ENCODE measurements at regions not wholly inside any gene's neighbourhood (a gene's known extent, or its start where the extent isn't known, plus 50 kb on each side); places are given as distances from the start of the nearest gene placed in this dataset.
A peak's percentile ranks its signal among the peaks of the same experiment; 100 is the strongest.

DNA sequence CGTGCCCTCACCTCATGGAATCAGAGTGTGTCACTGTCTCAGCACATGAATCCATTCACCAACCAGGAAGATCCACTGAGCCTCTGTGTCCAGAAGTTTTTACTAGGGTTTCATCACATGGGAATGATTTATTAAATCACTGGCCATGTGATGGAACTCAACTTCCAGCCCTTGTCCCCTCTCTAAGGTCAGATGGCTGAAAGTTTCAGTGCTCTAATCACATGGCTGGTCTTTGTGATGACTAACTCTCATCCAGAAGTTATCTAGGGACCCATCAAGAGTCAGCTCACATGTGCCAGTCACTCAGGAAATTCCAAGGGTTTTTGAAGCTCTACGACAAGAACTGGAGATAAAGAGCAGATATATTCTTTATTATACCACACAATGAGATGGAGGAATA, 140.5 kb upstream of the GYPC start:
- in situ Hi-C loops (cut with HindIII; ENCODE audit: low sequenced_read_pairs): no loop called here
- DNase-seq (ENCODE audit: low spot score): no peak

DNA sequence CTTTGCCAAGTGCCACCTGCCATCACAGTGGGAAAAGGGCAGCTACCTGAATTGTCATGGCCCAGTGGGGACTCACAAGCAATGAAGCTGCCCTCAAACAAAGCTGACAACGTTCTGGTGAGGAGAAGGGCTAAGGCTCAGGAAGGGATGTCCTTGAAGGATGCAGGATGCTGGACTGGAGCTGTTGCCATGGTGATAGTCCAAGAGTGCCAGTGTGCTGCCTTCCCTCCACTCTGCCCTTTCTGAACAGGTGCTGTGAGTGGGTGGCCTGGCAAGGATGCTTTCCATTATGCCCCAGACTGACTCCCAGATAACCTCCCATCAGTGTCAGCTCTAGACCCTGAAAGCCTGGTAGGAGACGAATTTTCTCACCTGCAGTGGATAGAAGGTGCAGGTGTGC, 137.8 kb upstream of the GYPC start:
- peak; percentile 39 for DNase-seq (ENCODE audit: low spot score)
- in situ Hi-C loops (cut with HindIII; ENCODE audit: low sequenced_read_pairs): no loop called here

DNA sequence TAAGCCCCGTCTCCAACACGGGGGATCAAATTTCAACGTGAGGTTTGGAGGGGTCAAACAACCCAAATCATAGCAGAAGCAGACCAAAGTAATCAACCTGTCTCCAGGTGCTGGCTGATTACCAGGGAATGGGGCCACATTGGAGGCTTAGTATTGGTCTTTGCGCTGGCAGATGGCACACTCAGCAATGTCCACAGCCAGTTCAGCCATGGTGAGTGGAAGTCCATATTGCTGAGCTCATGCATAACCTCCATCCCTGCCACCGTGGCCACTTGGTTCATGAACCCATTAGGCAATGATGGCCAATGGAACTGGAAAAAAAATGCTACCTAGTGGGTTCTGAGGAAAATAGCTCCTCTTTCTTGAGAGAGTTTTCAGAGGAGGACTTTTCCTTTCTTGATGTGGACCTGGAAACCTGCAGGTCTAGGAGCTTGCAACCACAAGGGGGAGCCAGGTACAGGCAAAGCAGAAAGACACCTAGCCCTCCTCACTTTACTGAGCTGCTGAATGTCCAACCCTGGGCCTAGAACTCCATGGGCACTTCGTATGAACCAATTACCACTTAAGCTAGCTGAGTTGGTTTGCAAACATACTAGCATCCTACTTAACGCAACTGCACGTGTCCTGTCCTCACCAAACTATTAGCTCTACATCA, 128.0 kb upstream of the GYPC start:
- peak; percentile 35 for DNase-seq (ENCODE audit: low spot score)
- in situ Hi-C loops (cut with HindIII; ENCODE audit: low sequenced_read_pairs): no loop called here

DNA sequence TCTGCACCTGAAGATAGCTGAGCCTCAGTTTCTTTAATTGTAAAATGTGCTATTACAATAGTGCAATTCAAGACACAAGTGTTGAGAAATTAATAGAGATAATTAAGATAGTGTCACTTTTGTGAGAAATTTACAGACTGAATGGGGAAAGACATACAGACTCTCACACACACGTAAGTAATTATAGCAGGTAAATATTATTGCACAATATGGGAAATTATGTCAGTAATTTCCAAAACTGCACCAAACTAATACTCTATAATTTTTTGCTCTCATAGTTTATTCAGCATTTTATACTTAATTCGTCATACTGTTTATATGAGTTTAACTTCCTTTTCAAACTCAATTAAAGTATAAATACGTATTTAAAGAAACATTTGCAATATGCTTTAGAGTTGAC, 124.9 kb upstream of the GYPC start:
- no peak for DNase-seq (ENCODE audit: low spot score)
- in situ Hi-C loops (cut with HindIII; ENCODE audit: low sequenced_read_pairs): no loop called here

- in situ Hi-C loops (cut with HindIII; ENCODE audit: low sequenced_read_pairs): no loop called here
- no peak for DNase-seq (ENCODE audit: low spot score)
Measured at GRCh38 chr2:126534478-126534877, 121.5 kb upstream of the GYPC start.

GRCh38 chr2:126535408-126535807, 120.5 kb upstream of the GYPC start:
- DNase-seq (ENCODE audit: low spot score): no peak
- in situ Hi-C loops (cut with HindIII; ENCODE audit: low sequenced_read_pairs): no loop called here

- in situ Hi-C loops (cut with HindIII; ENCODE audit: low sequenced_read_pairs): no loop called here
- DNase-seq (ENCODE audit: low spot score): no peak
Measured at GRCh38 chr2:126536605-126537200, 119.3 kb upstream of the GYPC start.

- DNase-seq (ENCODE audit: low spot score): no peak
- in situ Hi-C loops (cut with HindIII; ENCODE audit: low sequenced_read_pairs): no loop called here
Measured at GRCh38 chr2:126539101-126539500, 116.9 kb upstream of the GYPC start.

DNA sequence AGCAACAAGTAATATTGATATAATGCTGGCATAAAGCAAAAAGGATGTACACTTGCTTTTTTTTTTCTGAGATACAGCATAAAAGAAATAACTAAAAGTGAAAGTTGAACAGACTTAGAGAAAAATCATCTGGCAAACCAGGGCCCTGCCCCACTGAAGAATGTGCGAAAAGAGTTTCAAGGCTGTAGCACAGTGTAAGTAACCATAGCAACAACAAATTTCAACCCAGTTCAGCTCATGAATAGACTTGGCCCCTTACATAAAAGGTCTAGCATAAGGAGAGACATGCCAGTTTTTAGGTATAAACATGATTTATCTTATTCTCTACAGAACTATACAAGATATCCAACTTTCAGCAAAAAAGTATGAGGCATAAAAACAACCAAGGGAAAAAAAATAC, 113.7 kb upstream of the GYPC start:
- no peak for DNase-seq (ENCODE audit: low spot score)
- in situ Hi-C loops (cut with HindIII; ENCODE audit: low sequenced_read_pairs): no loop called here

GRCh38 chr2:126543081-126543480, 112.9 kb upstream of the GYPC start:
- in situ Hi-C loops (cut with HindIII; ENCODE audit: low sequenced_read_pairs): no loop called here

GRCh38 chr2:126558029-126558428, 97.9 kb upstream of the GYPC start:
- no peak for DNase-seq (ENCODE audit: low spot score)
- in situ Hi-C loops (cut with HindIII; ENCODE audit: low sequenced_read_pairs): no loop called here

More at GRCh38 chr2:126543081-126543480, 112.9 kb upstream of the GYPC start:
- no peak for DNase-seq (ENCODE audit: low spot score)

- DNase-seq (ENCODE audit: low spot score): no peak
Measured at GRCh38 chr2:126568734-126569133, 87.2 kb upstream of the GYPC start.

GRCh38 chr2:126571403-126571802, 84.6 kb upstream of the GYPC start:
- no peak for DNase-seq (ENCODE audit: low spot score)
- in situ Hi-C loops (cut with HindIII; ENCODE audit: low sequenced_read_pairs): no loop called here

More at GRCh38 chr2:126568734-126569133, 87.2 kb upstream of the GYPC start:
- in situ Hi-C loops (cut with HindIII; ENCODE audit: low sequenced_read_pairs): no loop called here

DNA sequence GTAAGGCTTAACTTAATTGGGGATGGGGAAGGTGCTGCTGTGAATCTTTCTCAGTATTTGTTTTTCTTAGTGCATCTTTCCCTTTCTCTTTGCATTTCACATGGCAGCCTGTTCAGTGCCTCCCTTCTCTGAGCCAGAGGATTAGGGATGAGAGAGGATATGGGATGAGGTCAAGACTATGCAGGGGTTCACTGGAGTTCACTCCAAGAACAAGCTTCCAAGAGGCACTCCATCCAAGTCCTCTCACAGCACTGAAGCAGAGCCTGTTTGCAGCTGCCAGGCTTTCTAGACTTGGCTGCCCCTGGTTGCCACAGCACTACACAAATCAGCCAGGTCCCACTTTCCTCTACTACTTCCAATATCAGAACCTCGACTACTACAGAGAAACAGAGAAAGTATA, 80.3 kb upstream of the GYPC start:
- no peak for DNase-seq (ENCODE audit: low spot score)
- in situ Hi-C loops (cut with HindIII; ENCODE audit: low sequenced_read_pairs): no loop called here

DNA sequence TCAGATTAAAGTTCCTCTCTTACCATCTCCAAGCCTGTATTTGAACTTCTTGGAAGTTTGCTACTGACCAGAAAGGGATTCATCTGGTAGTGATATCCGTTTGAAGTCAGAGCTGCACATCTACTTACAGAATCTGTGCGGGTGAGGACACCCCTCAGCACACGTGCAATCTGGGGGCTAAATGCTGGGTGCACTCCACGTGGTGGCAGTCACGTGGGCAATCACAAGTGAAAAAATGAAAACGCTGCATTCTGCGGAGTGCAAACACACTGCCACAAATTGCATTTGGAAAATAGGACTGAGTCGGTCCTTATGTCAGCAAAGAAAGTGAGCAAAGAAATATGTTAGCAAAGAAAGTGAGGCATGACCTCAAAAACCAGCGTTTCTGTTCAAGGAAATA, 76.1 kb upstream of the GYPC start:
- DNase-seq (ENCODE audit: low spot score): no peak
- in situ Hi-C loops (cut with HindIII; ENCODE audit: low sequenced_read_pairs): no loop called here

GRCh38 chr2:126586317-126586716, 69.6 kb upstream of the GYPC start:
- in situ Hi-C loops (cut with HindIII; ENCODE audit: low sequenced_read_pairs): no loop called here
- DNase-seq (ENCODE audit: low spot score): no peak

- no peak for DNase-seq (ENCODE audit: low spot score)
- in situ Hi-C loops (cut with HindIII; ENCODE audit: low sequenced_read_pairs): no loop called here
Measured at GRCh38 chr2:126599062-126599461, 56.9 kb upstream of the GYPC start.

GRCh38 chr2:126600742-126601141, 55.2 kb upstream of the GYPC start:
- DNase-seq (ENCODE audit: low spot score): no peak
- in situ Hi-C loops (cut with HindIII; ENCODE audit: low sequenced_read_pairs): no loop called here

- in situ Hi-C loops (cut with HindIII; ENCODE audit: low sequenced_read_pairs): no loop called here
Measured at GRCh38 chr2:126602334-126602733, 53.6 kb upstream of the GYPC start.

More at GRCh38 chr2:126602334-126602733, 53.6 kb upstream of the GYPC start:
- no peak for DNase-seq (ENCODE audit: low spot score)

All from G401 (cell line).